Chondrocyte (in vitro differentiated cells): ENCODE measurements at regions not wholly inside any gene's neighbourhood (a gene's known extent, or its start where the extent isn't known, plus 50 kb on each side); places are given as distances from the start of the nearest gene placed in this dataset.

ENCODE experiments used
- DNase-seq: peaks from one replicate; pipeline ENCODE4 v3.0.0; 2021; ENCODE audit warnings: mixed read lengths, low spot score
- H3K27ac Mint-ChIP-seq: one replicate; pipeline ENCODE4 v1.8.0; 2021; ENCODE audit warnings: mild to moderate bottlenecking, moderate library complexity, mixed read lengths; ENCODE audit not compliant: unreplicated experiment
- H3K27me3 Mint-ChIP-seq: 2 replicates; pipeline ENCODE4 v1.8.0; 2021; ENCODE audit warnings: low read depth, mixed read lengths
- H3K36me3 Mint-ChIP-seq: 2 replicates; pipeline ENCODE4 v1.8.0; 2021; ENCODE audit warnings: low read depth, mixed read lengths
- H3K4me1 Mint-ChIP-seq: 2 replicates; pipeline ENCODE4 v1.8.0; 2021; ENCODE audit warnings: low read depth, mild to moderate bottlenecking, mixed read lengths
- H3K4me3 Mint-ChIP-seq: one replicate; pipeline ENCODE4 v1.8.0; 2021; ENCODE audit warnings: mild to moderate bottlenecking, moderate library complexity, mixed read lengths; ENCODE audit not compliant: unreplicated experiment
- H3K9me3 Mint-ChIP-seq: 2 replicates; pipeline ENCODE4 v1.8.0; 2021; ENCODE audit warnings: low read depth, mixed read lengths
- TF ChIP-seq, protein P1 (sequence below): fragments of 200-600 bp; sonication (generic); IDR thresholded peaks from 2 replicates; pipeline ENCODE4 v1.5.0; 2021; ENCODE audit warnings: antibody characterized with exemption, mild to moderate bottlenecking, moderate library complexity

DNA sequence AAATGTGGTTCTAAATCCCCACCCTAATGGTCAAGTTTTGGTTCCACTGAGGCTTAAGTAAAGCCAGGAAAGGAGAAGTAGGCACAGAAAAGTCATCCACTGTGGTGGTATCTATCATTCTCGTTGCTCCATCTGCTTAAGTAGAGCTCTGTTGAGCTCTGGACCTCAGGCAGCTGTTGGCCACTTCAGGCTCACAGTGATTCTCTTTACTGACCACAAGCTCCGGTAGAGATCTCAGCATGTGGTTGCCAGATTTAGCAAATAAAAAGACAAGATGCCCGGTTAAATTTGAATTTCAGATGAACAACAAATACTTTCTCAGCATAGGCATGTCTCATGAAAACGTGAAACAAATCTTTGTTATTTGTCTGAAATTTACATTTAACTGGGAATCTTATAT lies 132.3 kb upstream of the PTCHD1 start:
- H3K27ac Mint-ChIP-seq: no peak overlapping the region
- no peak for DNase-seq
- no peaks in the 10 kb centered on the region for H3K4me1 Mint-ChIP-seq
- no peak overlapping the region for H3K4me3 Mint-ChIP-seq
- H3K27me3 Mint-ChIP-seq: peaks cover 3% of the 10 kb centered on the region
- H3K36me3 Mint-ChIP-seq: no peaks in the 10 kb centered on the region
- TF ChIP-seq, protein P1, sequence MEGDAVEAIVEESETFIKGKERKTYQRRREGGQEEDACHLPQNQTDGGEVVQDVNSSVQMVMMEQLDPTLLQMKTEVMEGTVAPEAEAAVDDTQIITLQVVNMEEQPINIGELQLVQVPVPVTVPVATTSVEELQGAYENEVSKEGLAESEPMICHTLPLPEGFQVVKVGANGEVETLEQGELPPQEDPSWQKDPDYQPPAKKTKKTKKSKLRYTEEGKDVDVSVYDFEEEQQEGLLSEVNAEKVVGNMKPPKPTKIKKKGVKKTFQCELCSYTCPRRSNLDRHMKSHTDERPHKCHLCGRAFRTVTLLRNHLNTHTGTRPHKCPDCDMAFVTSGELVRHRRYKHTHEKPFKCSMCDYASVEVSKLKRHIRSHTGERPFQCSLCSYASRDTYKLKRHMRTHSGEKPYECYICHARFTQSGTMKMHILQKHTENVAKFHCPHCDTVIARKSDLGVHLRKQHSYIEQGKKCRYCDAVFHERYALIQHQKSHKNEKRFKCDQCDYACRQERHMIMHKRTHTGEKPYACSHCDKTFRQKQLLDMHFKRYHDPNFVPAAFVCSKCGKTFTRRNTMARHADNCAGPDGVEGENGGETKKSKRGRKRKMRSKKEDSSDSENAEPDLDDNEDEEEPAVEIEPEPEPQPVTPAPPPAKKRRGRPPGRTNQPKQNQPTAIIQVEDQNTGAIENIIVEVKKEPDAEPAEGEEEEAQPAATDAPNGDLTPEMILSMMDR: no peak
- no peaks in the 10 kb centered on the region for H3K9me3 Mint-ChIP-seq

DNA sequence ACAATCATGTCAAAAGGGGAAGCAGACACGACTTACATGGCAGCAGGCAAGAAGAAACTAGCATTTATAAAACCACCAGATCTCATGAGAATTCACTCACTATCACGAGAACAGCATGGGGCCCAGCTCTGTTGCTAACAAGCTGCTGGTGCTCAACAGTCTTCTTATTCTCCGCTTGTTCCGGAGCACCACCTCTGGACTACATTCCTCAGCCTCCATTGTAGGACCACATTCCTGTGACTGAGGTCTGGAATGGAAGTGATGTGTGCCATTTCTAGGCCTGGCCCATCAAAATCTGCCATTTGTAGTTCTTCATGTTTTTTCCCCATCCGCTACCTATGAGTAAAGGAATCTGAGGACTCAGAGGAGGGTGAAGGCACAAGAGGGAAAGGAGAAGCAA lies 111.5 kb upstream of the PTCHD1 start:
- Mint-ChIP-seq H3K36me3 (no peaks in the 10 kb centered on the region), H3K27ac (no peak overlapping the region), H3K9me3 (peaks cover 3% of the 10 kb centered on the region), H3K4me1 (no peaks in the 10 kb centered on the region), H3K4me3 (no peak overlapping the region), H3K27me3 (peaks cover 4% of the 10 kb centered on the region)
- TF ChIP-seq, protein P1: no peak
- DNase-seq: no peak

GRCh38 chrX:23228454-23228853 lies 106.2 kb upstream of the PTCHD1 start:
- TF ChIP-seq, protein P1: no peak
- Mint-ChIP-seq H3K27me3 (peaks cover 12% of the 10 kb centered on the region), H3K4me1 (no peaks in the 10 kb centered on the region), H3K4me3 (no peak overlapping the region), H3K9me3 (no peaks in the 10 kb centered on the region), H3K27ac (no peak overlapping the region), H3K36me3 (no peaks in the 10 kb centered on the region)
- no peak for DNase-seq

DNA sequence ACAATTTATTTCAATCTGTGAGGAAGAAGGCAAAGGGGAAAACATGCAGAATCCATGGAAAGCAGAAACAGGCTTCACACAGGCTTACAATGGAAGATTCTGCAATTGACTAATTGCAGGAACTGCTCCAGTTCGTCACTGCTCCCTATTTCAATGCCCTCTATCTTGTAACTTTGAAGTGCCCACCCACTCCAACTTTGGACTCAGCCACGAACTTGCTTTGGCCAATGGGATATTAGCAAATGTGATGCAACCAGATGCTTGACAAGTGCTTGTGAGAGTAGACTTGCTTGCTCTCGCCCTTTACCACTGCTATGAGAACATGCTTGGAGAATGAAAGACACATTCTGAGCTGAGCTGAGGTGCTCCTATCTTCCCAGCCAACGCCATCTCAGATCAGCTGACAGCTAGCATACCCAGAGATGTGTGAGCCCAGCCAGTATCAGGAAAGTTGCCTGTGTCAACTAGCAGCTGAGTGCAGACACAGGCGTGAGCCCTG lies 105.7 kb upstream of the PTCHD1 start:
- H3K36me3 Mint-ChIP-seq: no peaks in the 10 kb centered on the region
- no peak for DNase-seq
- TF ChIP-seq, protein P1: no peak
- no peak overlapping the region for H3K4me3 Mint-ChIP-seq
- H3K9me3 Mint-ChIP-seq: no peaks in the 10 kb centered on the region
- no peak overlapping the region for H3K27ac Mint-ChIP-seq
- H3K27me3 Mint-ChIP-seq: peaks cover 12% of the 10 kb centered on the region
- H3K4me1 Mint-ChIP-seq: no peaks in the 10 kb centered on the region

- peaks cover 3% of the 10 kb centered on the region for H3K9me3 Mint-ChIP-seq
- H3K36me3 Mint-ChIP-seq: no peaks in the 10 kb centered on the region
- no peak overlapping the region for H3K4me3 Mint-ChIP-seq
- no peaks in the 10 kb centered on the region for H3K4me1 Mint-ChIP-seq
- H3K27ac Mint-ChIP-seq: no peak overlapping the region
- TF ChIP-seq, protein P1: no peak
- no peaks in the 10 kb centered on the region for H3K27me3 Mint-ChIP-seq
- DNase-seq: no peak
These were observed 99.6 kb upstream of the PTCHD1 start for GRCh38 chrX:23235051-23235450.
